HT1080 (cell line): ENCODE measurements at regions not wholly inside any gene's neighbourhood (a gene's known extent, or its start where the extent isn't known, plus 50 kb on each side); places are given as distances from the start of the nearest gene placed in this dataset.

Experiments
- DNase-seq: peaks from one replicate; pipeline ENCODE4 v3.0.0-alpha.2; 2015; ENCODE audit warnings: low read depth

DNA sequence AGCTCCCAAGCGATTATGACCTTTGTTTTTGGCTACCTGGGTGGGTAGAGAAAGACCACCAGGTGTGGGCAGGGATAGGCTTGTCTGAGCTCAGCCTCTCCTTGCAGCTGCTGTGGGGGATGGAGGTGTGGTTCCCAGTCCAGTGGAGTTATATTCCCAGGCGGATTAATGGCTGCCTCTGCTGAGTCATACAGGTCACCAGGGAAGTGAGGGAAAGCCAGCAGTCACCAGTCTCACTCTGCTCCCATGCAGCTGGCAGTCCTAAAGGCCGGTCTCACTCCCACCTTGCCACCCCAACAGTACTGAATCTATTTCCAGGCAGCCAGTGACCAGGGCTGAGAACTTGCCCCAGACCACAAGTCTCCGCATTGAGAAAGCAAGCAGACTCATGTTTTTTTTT, 399.2 kb downstream of the VRK1 start:
- DNase-seq = peak; percentile 54

DNA sequence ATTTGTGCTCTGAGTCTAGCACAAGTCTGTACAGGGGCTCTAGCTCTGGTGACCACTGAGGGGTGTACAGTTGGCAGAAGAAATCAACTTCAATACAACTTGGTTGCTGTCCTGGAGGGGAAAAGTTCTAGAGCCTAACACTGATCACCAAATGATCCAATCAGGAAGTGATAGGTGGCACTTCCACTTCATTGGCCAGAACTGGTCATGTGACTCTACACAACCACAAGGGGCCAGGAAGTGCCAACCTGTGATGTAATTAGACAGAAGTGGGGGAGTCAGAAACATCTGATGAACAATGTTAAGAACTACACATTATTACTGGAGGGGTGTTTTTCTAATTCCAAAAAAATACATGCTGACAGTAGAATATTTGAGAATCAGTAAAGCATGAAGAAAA, 401.6 kb downstream of the VRK1 start:
- peak; percentile 17 for DNase-seq

DNA sequence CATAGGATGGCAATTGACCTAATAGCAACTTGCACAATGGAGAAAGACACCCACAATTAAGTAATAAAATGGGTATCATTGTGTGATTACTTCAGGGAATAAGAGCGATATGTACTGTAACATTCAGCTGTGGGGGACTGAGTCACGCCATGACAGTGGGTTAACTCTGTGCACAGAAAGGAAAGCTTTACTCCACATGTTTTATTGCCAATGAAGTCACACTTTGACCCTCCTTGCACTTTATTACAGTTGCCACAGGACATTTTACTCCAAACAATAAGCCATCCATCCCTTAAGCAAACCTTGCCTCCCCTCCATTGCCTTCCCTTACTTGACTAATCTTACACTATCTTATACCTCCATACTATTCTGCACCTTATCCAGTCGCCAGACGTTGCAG, 403.1 kb downstream of the VRK1 start:
- no peak for DNase-seq

GRCh38 chr14:97206916-97207315, 409.7 kb downstream of the VRK1 start:
- no peak for DNase-seq

DNA sequence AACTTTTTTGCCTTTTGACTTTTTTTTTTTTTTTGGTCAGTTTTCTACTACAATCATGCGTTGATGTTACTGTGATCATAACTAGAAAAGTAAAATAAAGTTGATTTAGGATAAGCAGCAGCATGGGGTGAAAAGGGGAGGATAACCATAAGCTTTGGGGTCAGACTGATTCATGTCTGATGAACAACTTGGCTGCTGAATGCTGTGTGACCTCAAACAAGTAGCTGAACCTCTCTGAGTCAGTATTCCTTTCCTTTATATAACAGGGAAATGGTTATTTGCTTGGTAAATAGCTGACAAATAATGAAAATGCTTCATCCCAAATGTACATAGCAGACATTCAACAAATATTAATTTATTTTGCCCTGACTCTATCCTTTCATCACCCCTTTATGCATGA, 413.0 kb downstream of the VRK1 start:
- DNase-seq = no peak

- no peak for DNase-seq
These were observed 415.2 kb downstream of the VRK1 start for GRCh38 chr14:97212399-97212798.

DNA sequence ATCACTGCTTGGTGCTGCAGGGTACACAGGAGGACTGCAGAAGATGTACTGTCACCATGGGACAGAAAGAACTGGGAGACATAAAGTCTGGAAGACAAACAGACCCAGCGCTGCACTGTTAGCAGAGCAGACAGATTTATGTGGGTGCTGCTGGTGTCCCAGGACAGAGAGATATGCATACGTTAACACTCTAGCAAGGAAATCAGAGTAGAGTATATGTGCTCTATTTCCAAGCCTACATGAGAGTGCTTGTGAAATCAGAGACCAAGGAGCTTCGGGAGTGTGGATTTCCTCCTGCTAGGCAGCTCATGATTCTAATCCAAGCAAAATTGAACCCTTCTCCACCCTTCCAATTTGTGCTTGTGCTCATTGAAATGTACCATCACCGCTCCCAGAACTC, 416.5 kb downstream of the VRK1 start:
- no peak for DNase-seq

DNA sequence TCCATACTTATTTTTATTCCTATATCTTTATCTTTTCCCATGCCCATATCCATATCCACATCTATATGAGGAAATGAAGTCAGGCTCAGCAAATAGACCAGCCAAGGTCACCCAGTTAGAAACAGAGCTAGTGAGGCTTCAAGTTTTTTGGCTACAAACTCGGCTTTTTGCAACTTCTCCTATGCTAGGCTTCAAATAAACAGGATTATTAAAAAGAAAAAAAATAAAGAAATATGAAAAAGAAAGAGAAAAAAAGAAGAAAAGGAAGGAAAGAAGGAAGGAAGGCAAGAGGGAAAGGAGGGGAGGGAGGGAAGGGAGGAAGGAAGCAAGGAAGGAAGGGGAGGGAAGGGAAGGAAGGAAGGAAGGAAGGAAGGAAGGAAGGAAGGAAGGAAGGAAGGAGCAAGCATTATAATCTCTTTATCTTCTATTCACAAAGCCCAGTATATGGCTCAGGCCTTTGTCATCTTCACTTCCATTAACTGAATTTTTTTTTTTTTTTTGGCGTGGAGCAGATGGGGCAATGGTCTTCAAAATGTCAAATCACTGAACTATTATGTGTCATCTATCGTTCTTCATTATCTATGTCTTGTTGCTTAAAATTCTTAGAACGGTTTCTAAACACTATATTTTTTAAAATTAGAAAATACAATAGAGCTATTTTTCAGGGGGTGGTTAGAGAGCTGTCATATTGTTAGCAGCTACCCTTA, 418.2 kb downstream of the VRK1 start:
- no peak for DNase-seq

DNA sequence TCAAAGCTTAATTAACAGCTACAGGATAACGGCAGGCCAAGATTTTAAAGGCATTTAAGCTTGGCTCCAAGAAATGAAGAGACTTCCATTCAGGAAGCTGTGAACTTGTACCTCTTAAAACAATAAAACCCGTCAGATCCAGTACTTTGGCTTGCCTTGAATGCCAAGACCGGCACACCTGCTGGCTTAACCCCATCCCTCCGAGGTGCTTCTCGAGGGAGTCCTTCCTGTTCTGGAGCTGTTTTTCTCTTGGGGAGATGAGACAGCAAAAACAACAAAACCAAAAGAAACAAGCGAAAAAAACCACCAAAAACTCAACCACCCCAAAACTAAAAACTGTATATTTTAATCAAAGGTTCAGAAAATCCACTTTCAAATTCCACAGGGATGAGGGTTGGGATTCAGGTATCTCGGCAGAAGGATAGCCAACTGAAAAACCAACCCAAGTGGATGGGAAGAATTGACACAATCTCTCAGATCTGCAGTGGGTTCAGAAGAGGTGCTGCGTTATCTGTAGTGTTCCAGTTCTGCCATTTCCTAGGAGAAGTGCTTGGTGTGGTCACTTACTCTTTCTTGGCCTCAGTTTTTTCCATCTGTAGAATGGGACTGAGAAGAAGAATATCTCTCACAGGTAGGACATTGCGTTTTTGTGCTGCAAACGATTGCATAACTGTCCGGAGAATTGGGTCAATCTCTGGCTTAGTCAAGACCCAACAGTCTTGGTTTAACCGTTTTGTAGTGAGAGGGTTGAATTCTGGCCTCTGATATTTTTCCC, 420.1 kb downstream of the VRK1 start:
- no peak for DNase-seq

GRCh38 chr14:97218274-97218673, 421.1 kb downstream of the VRK1 start:
- DNase-seq = no peak

GRCh38 chr14:97218691-97219430, 421.7 kb downstream of the VRK1 start:
- no peak for DNase-seq

DNA sequence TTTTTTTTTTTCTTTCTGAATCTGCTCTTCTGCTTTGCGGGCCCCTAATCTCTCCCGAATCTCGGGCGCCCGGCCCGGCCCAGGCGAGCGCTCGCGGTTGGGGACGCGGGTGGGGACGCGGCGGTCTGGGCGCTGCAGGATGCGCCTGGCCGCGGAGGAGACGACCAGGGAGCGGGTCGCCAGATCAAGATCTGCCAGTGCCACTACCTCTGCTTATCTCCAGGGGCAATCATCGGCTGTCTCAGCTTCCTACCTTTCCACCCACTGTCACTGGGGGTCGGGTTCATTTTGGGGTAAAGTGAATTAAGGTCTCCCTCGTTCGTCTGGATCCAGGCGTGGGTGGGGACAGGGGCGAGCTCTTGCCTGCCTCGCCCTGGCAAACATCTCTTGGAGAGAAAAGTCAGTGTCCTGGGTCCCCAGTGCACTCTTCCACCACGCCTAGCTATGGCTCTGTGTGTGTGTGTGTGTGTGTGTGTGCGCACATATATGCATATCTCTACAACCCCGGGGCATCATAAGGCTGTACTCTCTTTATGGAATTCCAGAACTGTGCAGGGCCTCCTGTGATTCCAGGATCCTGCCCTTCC, 422.3 kb downstream of the VRK1 start:
- DNase-seq = no peak

DNA sequence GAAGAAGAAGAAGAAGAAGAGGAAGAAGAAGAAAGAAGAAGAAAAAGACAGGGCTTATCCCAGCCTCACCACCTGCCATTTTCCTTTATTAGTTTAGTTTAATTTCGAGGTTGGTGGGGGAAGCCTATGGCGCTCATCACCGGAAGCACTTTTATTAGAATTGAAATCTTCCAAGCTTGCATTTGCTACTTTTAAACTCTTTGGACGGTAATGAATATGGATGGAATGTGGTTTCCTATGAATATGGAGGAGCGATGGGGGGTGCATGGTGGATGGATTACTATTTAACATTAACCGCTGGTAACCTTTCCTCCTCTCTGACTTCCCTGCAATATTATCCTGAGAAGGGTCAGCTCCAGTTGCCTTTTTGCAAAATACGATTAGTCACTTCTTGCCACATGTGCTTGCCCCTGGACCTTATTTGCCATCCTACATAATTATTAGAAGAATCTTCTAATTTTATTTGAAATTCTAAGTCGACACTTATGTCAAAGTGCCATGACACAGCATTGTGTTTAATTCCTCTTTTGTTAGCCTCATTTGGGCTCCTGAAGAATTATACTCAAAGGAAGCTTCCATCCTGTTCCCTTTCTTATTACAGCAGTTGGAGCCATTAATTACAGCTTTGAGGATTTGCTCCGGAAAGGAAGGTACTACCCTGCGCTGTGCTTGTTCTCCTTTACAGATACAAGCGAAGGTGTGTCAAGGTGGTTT, 424.5 kb downstream of the VRK1 start:
- DNase-seq = no peak

- no peak for DNase-seq
These were observed 426.8 kb downstream of the VRK1 start for GRCh38 chr14:97224016-97224415.

- DNase-seq = no peak
These were observed 432.9 kb downstream of the VRK1 start for GRCh38 chr14:97230051-97230450.

- no peak for DNase-seq
These were observed 436.3 kb downstream of the VRK1 start for GRCh38 chr14:97233319-97233985.

DNA sequence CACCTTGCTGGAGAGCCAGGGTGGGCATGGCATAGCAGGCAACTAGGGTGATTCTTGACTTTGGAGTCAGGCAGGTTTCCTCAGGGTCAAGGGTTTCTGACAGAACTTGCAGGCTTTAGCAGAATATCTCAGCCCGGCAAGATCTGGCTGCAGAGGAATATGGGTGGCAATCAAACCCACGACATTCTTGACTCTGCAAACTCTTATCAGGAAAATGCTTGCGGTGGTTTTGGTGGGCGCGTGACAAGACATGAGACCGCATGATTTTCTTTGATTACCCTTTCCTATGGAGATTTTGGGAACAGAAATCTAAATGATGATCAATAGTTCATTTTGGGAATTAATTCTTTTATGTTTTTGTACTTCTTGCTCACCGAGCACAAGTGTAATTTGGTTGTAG, 449.5 kb downstream of the VRK1 start:
- no peak for DNase-seq

DNA sequence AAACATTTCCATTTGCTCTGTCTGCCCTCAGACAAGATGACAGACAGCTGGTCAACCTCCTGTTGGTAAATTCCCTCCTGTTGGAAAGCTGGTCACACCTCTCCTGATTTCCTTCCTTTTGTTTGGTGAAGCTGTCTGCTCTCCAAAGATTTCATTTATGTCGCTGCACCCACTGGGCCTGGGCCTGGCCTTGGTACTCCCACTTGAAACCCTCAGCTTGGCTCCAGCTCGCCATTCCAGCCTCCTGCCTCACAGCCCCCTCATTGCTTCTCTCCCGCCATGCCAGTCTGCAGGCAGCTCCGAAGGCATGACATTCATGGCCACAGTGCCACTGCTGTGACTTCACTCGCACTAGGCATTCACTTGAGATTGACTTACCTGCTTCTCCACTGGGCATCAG, 451.8 kb downstream of the VRK1 start:
- DNase-seq = no peak

DNA sequence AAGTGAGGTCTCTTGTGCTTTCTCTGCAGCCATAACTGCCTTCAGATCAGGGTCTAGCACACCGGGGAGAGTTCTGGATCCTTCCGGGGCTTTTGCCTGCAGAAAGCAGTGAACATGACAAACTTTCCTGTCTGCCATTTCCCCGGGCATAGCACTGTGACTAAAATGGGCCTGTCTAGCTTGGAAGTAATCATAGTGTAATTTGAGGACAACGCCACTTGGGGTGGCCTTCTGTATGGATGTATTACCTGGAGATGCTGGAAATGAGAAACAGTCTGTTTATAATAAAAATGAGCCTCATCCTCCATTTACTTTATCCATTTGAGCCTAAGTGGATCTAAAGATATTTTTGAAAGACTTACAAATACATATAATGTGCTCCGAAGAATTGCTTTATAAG, 453.7 kb downstream of the VRK1 start:
- DNase-seq = no peak

DNA sequence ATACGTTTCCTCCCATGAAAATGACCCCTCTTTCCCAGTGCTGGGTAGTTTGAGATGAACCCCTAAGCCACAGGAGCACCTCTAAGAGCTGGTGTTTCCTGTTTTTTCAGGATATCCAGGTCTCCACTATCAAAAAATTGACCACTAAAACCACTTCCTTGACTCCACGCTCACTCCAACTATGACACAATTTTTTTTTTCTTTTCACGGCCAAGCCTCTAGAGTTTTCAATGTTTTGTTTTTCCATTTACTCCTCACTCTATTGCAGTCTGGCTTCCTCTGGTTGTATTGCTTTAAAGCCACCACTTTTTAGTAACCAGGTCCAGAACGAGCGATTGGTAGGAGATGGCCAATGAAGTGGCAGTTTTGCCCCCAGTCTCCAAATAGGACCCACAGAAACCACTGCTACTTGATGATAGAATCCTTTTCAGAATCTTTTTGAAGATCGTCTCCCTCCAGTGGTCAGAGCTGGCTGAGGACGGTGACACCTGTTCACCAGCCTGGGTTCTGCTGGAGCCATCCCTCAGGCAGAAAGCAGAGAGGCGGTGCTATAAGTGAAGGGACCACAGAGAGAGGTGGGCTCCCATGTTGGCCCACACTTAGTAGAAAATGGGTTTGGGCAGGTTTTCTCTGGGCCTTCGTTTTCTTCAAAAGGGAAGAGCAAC, 454.4 kb downstream of the VRK1 start:
- DNase-seq = peak; percentile 20
